Activated CD8-positive, alpha-beta memory T cell treated with anti-CD3 and anti-CD28 coated beads for 36 hours (primary cell): ENCODE measurements at regions not wholly inside any gene's neighbourhood (a gene's known extent, or its start where the extent isn't known, plus 50 kb on each side); places are given as distances from the start of the nearest gene placed in this dataset.

Source experiments
- CTCF ChIA-PET: fragments of 350-600 bp; sonication (Branson Sonifier 250); formaldehyde crosslinking; loops from one replicate; lab custom pipeline; 2021; ENCODE audit warnings: antibody characterized with exemption; lab: Charles Lee
- POLR2A ChIA-PET: fragments of 350-600 bp; sonication (Branson Sonifier 250); formaldehyde crosslinking; loops from one replicate; lab custom pipeline; 2021; ENCODE audit warnings: antibody characterized with exemption; lab: Charles Lee

GRCh38 chr20:55704458-55704857, 300.9 kb downstream of the CBLN4 start:
- ChIA-PET CTCF (no interaction called here), POLR2A (no interaction called here)

GRCh38 chr20:55701467-55701866, 303.9 kb downstream of the CBLN4 start:
- ChIA-PET POLR2A (no interaction called here), CTCF (no interaction called here)

- CTCF ChIA-PET: no interaction called here
- POLR2A ChIA-PET: no interaction called here
Observed at GRCh38 chr20:55696520-55696919, 308.8 kb downstream of the CBLN4 start.

GRCh38 chr20:55693641-55694040, 311.7 kb downstream of the CBLN4 start:
- POLR2A ChIA-PET: no interaction called here
- CTCF ChIA-PET: no interaction called here

GRCh38 chr20:55685841-55686240, 319.5 kb downstream of the CBLN4 start:
- ChIA-PET POLR2A (no interaction called here), CTCF (no interaction called here)

GRCh38 chr20:55685425-55685824, 319.9 kb downstream of the CBLN4 start:
- CTCF ChIA-PET: no interaction called here
- POLR2A ChIA-PET: no interaction called here

- ChIA-PET CTCF (no interaction called here), POLR2A (no interaction called here)
Observed at GRCh38 chr20:55684578-55684977, 320.7 kb downstream of the CBLN4 start.

- POLR2A ChIA-PET: no interaction called here
- CTCF ChIA-PET: no interaction called here
Observed at GRCh38 chr20:55678970-55679667, 326.2 kb downstream of the CBLN4 start.

GRCh38 chr20:55678126-55678525, 327.2 kb downstream of the CBLN4 start:
- ChIA-PET CTCF (no interaction called here), POLR2A (no interaction called here)

GRCh38 chr20:55677011-55677410, 328.3 kb downstream of the CBLN4 start:
- CTCF ChIA-PET: no interaction called here
- POLR2A ChIA-PET: no interaction called here

GRCh38 chr20:55676097-55676496, 329.2 kb downstream of the CBLN4 start:
- ChIA-PET POLR2A (no interaction called here), CTCF (no interaction called here)

- CTCF ChIA-PET: no interaction called here
- POLR2A ChIA-PET: no interaction called here
Observed at GRCh38 chr20:55668631-55669030, 336.7 kb downstream of the CBLN4 start.

- CTCF ChIA-PET: no interaction called here
- POLR2A ChIA-PET: no interaction called here
Observed at GRCh38 chr20:55667955-55668354, 337.4 kb downstream of the CBLN4 start.

GRCh38 chr20:55667024-55667423, 338.3 kb downstream of the CBLN4 start:
- POLR2A ChIA-PET: no interaction called here

GRCh38 chr20:55656231-55656775, 349.0 kb downstream of the CBLN4 start:
- POLR2A ChIA-PET: no interaction called here
- CTCF ChIA-PET: no interaction called here

More at GRCh38 chr20:55667024-55667423, 338.3 kb downstream of the CBLN4 start:
- CTCF ChIA-PET: no interaction called here

- ChIA-PET CTCF (no interaction called here), POLR2A (no interaction called here)
Observed at GRCh38 chr20:55650657-55651360, 354.5 kb downstream of the CBLN4 start.

GRCh38 chr20:55649254-55649653, 356.1 kb downstream of the CBLN4 start:
- CTCF ChIA-PET: no interaction called here
- POLR2A ChIA-PET: no interaction called here

GRCh38 chr20:55646851-55647250, 358.5 kb downstream of the CBLN4 start:
- ChIA-PET POLR2A (no interaction called here), CTCF (no interaction called here)

GRCh38 chr20:55641497-55641896, 363.8 kb downstream of the CBLN4 start:
- ChIA-PET CTCF (no interaction called here), POLR2A (no interaction called here)

- POLR2A ChIA-PET: no interaction called here
- CTCF ChIA-PET: no interaction called here
Observed at GRCh38 chr20:55635870-55636269, 369.4 kb downstream of the CBLN4 start.

- POLR2A ChIA-PET: no interaction called here
- CTCF ChIA-PET: no interaction called here
Observed at GRCh38 chr20:55632592-55632991, 372.7 kb downstream of the CBLN4 start.
